ENCODE measurements at regions not wholly inside any gene's neighbourhood (a gene's known extent, or its start where the extent isn't known, plus 50 kb on each side); places are given as distances from the start of the nearest gene placed in this dataset.

DNA sequence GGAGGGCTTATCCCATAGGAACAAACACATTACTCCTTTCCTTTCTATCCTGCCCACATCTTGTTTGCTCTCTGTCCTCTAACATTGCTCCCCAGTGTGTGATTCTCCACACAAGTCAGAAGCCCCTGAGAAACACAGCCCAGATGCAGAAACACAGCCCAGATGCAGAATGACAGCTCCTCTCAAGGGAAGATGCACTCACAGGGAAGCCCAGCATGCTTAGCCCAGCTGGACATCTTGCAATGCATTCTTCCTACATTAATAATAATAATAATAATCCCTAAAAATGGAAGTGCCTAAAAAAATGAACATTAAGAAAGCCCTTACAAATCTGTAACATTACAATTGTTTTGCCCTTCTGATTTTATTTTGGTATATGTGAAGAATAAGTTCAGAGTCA, 172.1 kb downstream of the CBLN2 start:
- Histone ChIP-seq H3K4me3 (ENCODE audit: insufficient read length, low read depth) (no peak overlapping the region), H3K9ac (ENCODE audit: insufficient read length, low read depth) (no peak overlapping the region), H3K9me3 (ENCODE audit: insufficient read depth, low read length) (peaks cover 18% of the 10 kb centered on the region; the same call in 1 of the 2 replicates), H3K36me3 (ENCODE audit: insufficient read depth, insufficient read length, low read length) (no peaks in the 10 kb centered on the region), H3K4me1 (ENCODE audit: insufficient read depth, insufficient read length) (no peaks in the 10 kb centered on the region), H3K27me3 (ENCODE audit: insufficient read depth, insufficient read length) (no peaks in the 10 kb centered on the region)
- TF ChIP-seq YY1 (IDR thresholded peaks at IDR 0.05; ENCODE audit: insufficient read depth, insufficient read length) = no peak
- TF ChIP-seq ZNF274 (IDR thresholded peaks at IDR 0.05; ENCODE audit: low read depth, low read length) = no peak
- TF ChIP-seq SUZ12 (IDR thresholded peaks at IDR 0.05; ENCODE audit: extremely low read depth, insufficient read depth, insufficient read length) = no peak
- DNase-seq (ENCODE audit: low read depth, low spot score) = no peak

DNA sequence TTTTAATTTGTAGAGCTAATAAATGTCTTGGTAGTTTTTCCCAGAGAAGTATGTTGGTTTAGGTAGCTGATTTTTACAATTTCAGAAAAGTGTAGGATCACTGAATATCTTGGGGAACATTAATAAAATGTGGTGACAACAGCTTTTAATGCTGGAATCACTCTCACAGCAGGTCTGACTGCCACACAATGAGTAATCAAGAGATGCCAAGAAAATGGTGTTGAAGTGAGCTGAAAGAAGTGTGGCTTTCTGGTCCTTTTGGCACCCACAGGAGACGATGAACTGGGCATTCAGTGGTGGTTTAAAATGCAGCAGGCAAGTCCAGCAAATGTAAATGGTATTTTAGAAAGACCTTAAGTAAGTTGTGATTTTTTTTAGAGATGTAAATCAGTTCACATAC, 175.8 kb downstream of the CBLN2 start:
- no peak overlapping the region for H3K9ac ChIP-seq (ENCODE audit: insufficient read length, low read depth)
- no peak for TF ChIP-seq YY1 (IDR thresholded peaks at IDR 0.05; ENCODE audit: insufficient read depth, insufficient read length)
- TF ChIP-seq SUZ12 (IDR thresholded peaks at IDR 0.05; ENCODE audit: extremely low read depth, insufficient read depth, insufficient read length) = no peak
- TF ChIP-seq ZNF274 (IDR thresholded peaks at IDR 0.05; ENCODE audit: low read depth, low read length) = no peak
- H3K4me1 ChIP-seq (ENCODE audit: insufficient read depth, insufficient read length) = no peaks in the 10 kb centered on the region

DNA sequence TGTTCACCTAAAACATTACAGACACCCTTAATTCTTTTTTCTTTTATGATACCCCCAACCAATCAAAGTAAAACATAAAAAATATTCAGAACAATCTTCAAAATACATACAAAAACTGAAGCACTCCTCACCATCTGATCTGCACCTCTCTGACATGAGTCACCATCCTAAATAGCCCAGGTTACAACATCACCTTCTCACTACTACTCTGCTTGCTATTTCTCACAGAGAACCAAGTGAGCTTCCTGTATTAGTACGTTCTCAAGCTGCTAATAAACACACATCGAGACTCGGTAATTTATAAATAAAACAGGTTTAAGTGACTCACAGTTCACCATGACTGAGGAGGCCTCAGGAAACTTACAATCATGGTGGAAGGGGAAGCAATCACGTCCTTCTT, 183.5 kb downstream of the CBLN2 start:
- no peak for DNase-seq (ENCODE audit: low read depth, low spot score)
- no peaks in the 10 kb centered on the region for H3K36me3 ChIP-seq (ENCODE audit: insufficient read depth, insufficient read length, low read length)
- TF ChIP-seq YY1 (IDR thresholded peaks at IDR 0.05; ENCODE audit: insufficient read depth, insufficient read length) (no peak), ZNF274 (IDR thresholded peaks at IDR 0.05; ENCODE audit: low read depth, low read length) (no peak), SUZ12 (IDR thresholded peaks at IDR 0.05; ENCODE audit: extremely low read depth, insufficient read depth, insufficient read length) (no peak)
- no peak overlapping the region for H3K9ac ChIP-seq (ENCODE audit: insufficient read length, low read depth)
- no peaks in the 10 kb centered on the region for H3K4me1 ChIP-seq (ENCODE audit: insufficient read depth, insufficient read length)
- H3K27me3 ChIP-seq (ENCODE audit: insufficient read depth, insufficient read length) = no peaks in the 10 kb centered on the region
- no peaks in the 10 kb centered on the region for H3K9me3 ChIP-seq (ENCODE audit: insufficient read depth, low read length)
- H3K4me3 ChIP-seq (ENCODE audit: insufficient read length, low read depth) = no peak overlapping the region

More for the DNA sequence above, 175.8 kb downstream of the CBLN2 start:
- Histone ChIP-seq H3K9me3 (ENCODE audit: insufficient read depth, low read length) (peaks cover 18% of the 10 kb centered on the region; the same call in 1 of the 2 replicates), H3K27me3 (ENCODE audit: insufficient read depth, insufficient read length) (no peaks in the 10 kb centered on the region), H3K4me3 (ENCODE audit: insufficient read length, low read depth) (no peak overlapping the region), H3K36me3 (ENCODE audit: insufficient read depth, insufficient read length, low read length) (no peaks in the 10 kb centered on the region)
- no peak for DNase-seq (ENCODE audit: low read depth, low spot score)

- Histone ChIP-seq H3K9me3 (ENCODE audit: insufficient read depth, low read length) (no peaks in the 10 kb centered on the region), H3K4me1 (ENCODE audit: insufficient read depth, insufficient read length) (no peaks in the 10 kb centered on the region), H3K27me3 (ENCODE audit: insufficient read depth, insufficient read length) (no peaks in the 10 kb centered on the region), H3K4me3 (ENCODE audit: insufficient read length, low read depth) (no peak overlapping the region), H3K9ac (ENCODE audit: insufficient read length, low read depth) (no peak overlapping the region), H3K36me3 (ENCODE audit: insufficient read depth, insufficient read length, low read length) (no peaks in the 10 kb centered on the region)
- TF ChIP-seq YY1 (IDR thresholded peaks at IDR 0.05; ENCODE audit: insufficient read depth, insufficient read length) (no peak), SUZ12 (IDR thresholded peaks at IDR 0.05; ENCODE audit: extremely low read depth, insufficient read depth, insufficient read length) (no peak), ZNF274 (IDR thresholded peaks at IDR 0.05; ENCODE audit: low read depth, low read length) (no peak)
- DNase-seq (ENCODE audit: low read depth, low spot score) = no peak
These were observed 201.2 kb downstream of the CBLN2 start for GRCh38 chr18:72342933-72343332.

GRCh38 chr18:72339976-72340375, 204.2 kb downstream of the CBLN2 start:
- H3K4me3 ChIP-seq (ENCODE audit: insufficient read length, low read depth) = no peak overlapping the region
- H3K9me3 ChIP-seq (ENCODE audit: insufficient read depth, low read length) = no peaks in the 10 kb centered on the region
- TF ChIP-seq SUZ12 (IDR thresholded peaks at IDR 0.05; ENCODE audit: extremely low read depth, insufficient read depth, insufficient read length) = no peak
- TF ChIP-seq ZNF274 (IDR thresholded peaks at IDR 0.05; ENCODE audit: low read depth, low read length) = no peak
- no peak for TF ChIP-seq YY1 (IDR thresholded peaks at IDR 0.05; ENCODE audit: insufficient read depth, insufficient read length)
- no peak for DNase-seq (ENCODE audit: low read depth, low spot score)
- H3K9ac ChIP-seq (ENCODE audit: insufficient read length, low read depth) = no peak overlapping the region
- H3K36me3 ChIP-seq (ENCODE audit: insufficient read depth, insufficient read length, low read length) = no peaks in the 10 kb centered on the region
- H3K4me1 ChIP-seq (ENCODE audit: insufficient read depth, insufficient read length) = no peaks in the 10 kb centered on the region
- H3K27me3 ChIP-seq (ENCODE audit: insufficient read depth, insufficient read length) = no peaks in the 10 kb centered on the region

DNA sequence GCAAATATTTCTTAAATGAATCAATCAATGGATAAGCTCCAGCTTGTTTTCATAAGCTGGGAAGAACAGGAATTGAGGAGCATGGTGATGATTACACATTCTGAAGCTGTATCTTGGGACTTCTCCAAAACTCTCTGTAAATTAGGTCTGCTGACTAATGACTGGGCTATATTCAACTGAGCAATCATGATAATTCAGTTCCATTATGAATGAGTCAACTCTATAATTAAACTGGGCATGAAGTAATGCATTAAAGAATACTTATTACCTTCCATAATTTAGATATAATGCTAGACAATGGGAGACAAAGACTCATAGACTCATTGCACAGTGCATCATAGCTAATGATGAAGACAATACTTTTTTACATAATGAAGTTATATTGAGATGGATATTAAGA, 207.4 kb downstream of the CBLN2 start:
- Histone ChIP-seq H3K27me3 (ENCODE audit: insufficient read depth, insufficient read length) (no peaks in the 10 kb centered on the region), H3K36me3 (ENCODE audit: insufficient read depth, insufficient read length, low read length) (no peaks in the 10 kb centered on the region), H3K9ac (ENCODE audit: insufficient read length, low read depth) (no peak overlapping the region), H3K4me1 (ENCODE audit: insufficient read depth, insufficient read length) (no peaks in the 10 kb centered on the region), H3K4me3 (ENCODE audit: insufficient read length, low read depth) (no peak overlapping the region), H3K9me3 (ENCODE audit: insufficient read depth, low read length) (no peaks in the 10 kb centered on the region)
- TF ChIP-seq SUZ12 (IDR thresholded peaks at IDR 0.05; ENCODE audit: extremely low read depth, insufficient read depth, insufficient read length) = no peak
- TF ChIP-seq YY1 (IDR thresholded peaks at IDR 0.05; ENCODE audit: insufficient read depth, insufficient read length) = no peak
- no peak for TF ChIP-seq ZNF274 (IDR thresholded peaks at IDR 0.05; ENCODE audit: low read depth, low read length)
- DNase-seq (ENCODE audit: low read depth, low spot score) = no peak

DNA sequence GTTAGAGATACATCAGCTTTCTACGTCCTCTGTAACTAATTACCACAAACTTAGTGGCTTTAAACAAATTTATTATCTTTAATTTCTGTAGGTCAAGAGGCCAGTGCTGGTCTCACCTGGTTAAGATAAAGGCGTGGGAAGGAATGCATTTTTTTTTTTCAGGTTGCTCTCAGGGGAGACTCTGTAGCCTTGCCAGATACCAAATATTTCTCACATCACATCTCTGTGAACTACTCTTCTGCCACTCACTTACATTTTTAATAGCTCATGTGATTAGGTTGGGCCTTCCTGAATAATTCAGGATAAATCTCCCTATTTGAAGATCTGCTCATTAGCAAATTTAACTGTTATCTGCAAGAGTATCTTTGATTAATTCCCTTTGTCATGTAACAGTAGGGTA, 214.6 kb downstream of the CBLN2 start:
- Histone ChIP-seq H3K36me3 (ENCODE audit: insufficient read depth, insufficient read length, low read length) (no peaks in the 10 kb centered on the region), H3K9me3 (ENCODE audit: insufficient read depth, low read length) (no peaks in the 10 kb centered on the region), H3K4me3 (ENCODE audit: insufficient read length, low read depth) (no peak overlapping the region), H3K27me3 (ENCODE audit: insufficient read depth, insufficient read length) (no peaks in the 10 kb centered on the region), H3K4me1 (ENCODE audit: insufficient read depth, insufficient read length) (no peaks in the 10 kb centered on the region), H3K9ac (ENCODE audit: insufficient read length, low read depth) (no peak overlapping the region)
- TF ChIP-seq SUZ12 (IDR thresholded peaks at IDR 0.05; ENCODE audit: extremely low read depth, insufficient read depth, insufficient read length) = no peak
- no peak for TF ChIP-seq ZNF274 (IDR thresholded peaks at IDR 0.05; ENCODE audit: low read depth, low read length)
- no peak for TF ChIP-seq YY1 (IDR thresholded peaks at IDR 0.05; ENCODE audit: insufficient read depth, insufficient read length)
- DNase-seq (ENCODE audit: low read depth, low spot score) = no peak
